ENCODE measurements at regions not wholly inside any gene's neighbourhood (a gene's known extent, or its start where the extent isn't known, plus 50 kb on each side); places are given as distances from the start of the nearest gene placed in this dataset.

- Histone ChIP-seq H3K27me3 (ENCODE audit: control insufficient read depth, insufficient read depth) (no peaks in the 10 kb centered on the region), H3K9me3 (ENCODE audit: control insufficient read depth, low read length) (no peaks in the 10 kb centered on the region), H3K4me3 (ENCODE audit: low read length) (no peak overlapping the region), H3K4me1 (ENCODE audit: control insufficient read depth, insufficient read depth, low read length) (peaks cover 2% of the 10 kb centered on the region), H3K27ac (ENCODE audit: low read length) (no peak overlapping the region)
- WGBS = 77% methylated on average over 8 of the region's 8 CpGs
- intact Hi-C loops (cut with DNase I) = no loop called here
- DNase-seq (no peak), ATAC-seq (no peak)
These were observed 84.8 kb downstream of the KLF4 start for GRCh38 chr9:107404736-107405135.

GRCh38 chr9:107404161-107404560, 85.4 kb downstream of the KLF4 start:
- Histone ChIP-seq H3K27me3 (ENCODE audit: control insufficient read depth, insufficient read depth) (no peaks in the 10 kb centered on the region), H3K4me1 (ENCODE audit: control insufficient read depth, insufficient read depth, low read length) (peaks cover 2% of the 10 kb centered on the region), H3K4me3 (ENCODE audit: low read length) (no peak overlapping the region), H3K27ac (ENCODE audit: low read length) (no peak overlapping the region), H3K9me3 (ENCODE audit: control insufficient read depth, low read length) (no peaks in the 10 kb centered on the region)
- ATAC-seq (peak; percentile 57 to 58), DNase-seq (no peak)
- 49% methylated on average over 2 of the region's 2 CpGs for WGBS
- intact Hi-C loops (cut with DNase I) = no loop called here

GRCh38 chr9:107397076-107398044, 92.2 kb downstream of the KLF4 start:
- intact Hi-C loops (cut with DNase I) = no loop called here
- no peak overlapping the region for H3K27ac ChIP-seq (ENCODE audit: low read length)
- 72% methylated on average over 12 of the region's 12 CpGs for WGBS
- H3K9me3 ChIP-seq (ENCODE audit: control insufficient read depth, low read length) = no peaks in the 10 kb centered on the region
- DNase-seq = no peak
- no peaks in the 10 kb centered on the region for H3K4me1 ChIP-seq (ENCODE audit: control insufficient read depth, insufficient read depth, low read length)
- H3K27me3 ChIP-seq (ENCODE audit: control insufficient read depth, insufficient read depth) = no peaks in the 10 kb centered on the region
- no peak overlapping the region for H3K4me3 ChIP-seq (ENCODE audit: low read length)
- no peak for ATAC-seq

GRCh38 chr9:107394264-107394663, 95.3 kb downstream of the KLF4 start:
- H3K27me3 ChIP-seq (ENCODE audit: control insufficient read depth, insufficient read depth) = no peaks in the 10 kb centered on the region
- intact Hi-C loops (cut with DNase I) = no loop called here
- H3K4me3 ChIP-seq (ENCODE audit: low read length) = no peak overlapping the region
- ATAC-seq (no peak), DNase-seq (no peak)
- 26% methylated on average over 5 of the region's 5 CpGs for WGBS
- H3K4me1 ChIP-seq (ENCODE audit: control insufficient read depth, insufficient read depth, low read length) = peaks cover 3% of the 10 kb centered on the region
- no peak overlapping the region for H3K27ac ChIP-seq (ENCODE audit: low read length)
- no peaks in the 10 kb centered on the region for H3K9me3 ChIP-seq (ENCODE audit: control insufficient read depth, low read length)

- no peak overlapping the region for H3K27ac ChIP-seq (ENCODE audit: low read length)
- ATAC-seq = no peak
- intact Hi-C loops (cut with DNase I) = no loop called here
These were observed 98.8 kb downstream of the KLF4 start for GRCh38 chr9:107390778-107391177.

GRCh38 chr9:107390279-107390678, 99.3 kb downstream of the KLF4 start:
- intact Hi-C loops (cut with DNase I) = no loop called here
- WGBS = 90% methylated on average over 8 of the region's 8 CpGs
- Histone ChIP-seq H3K27ac (ENCODE audit: low read length) (no peak overlapping the region), H3K4me3 (ENCODE audit: low read length) (no peak overlapping the region), H3K9me3 (ENCODE audit: control insufficient read depth, low read length) (no peaks in the 10 kb centered on the region), H3K27me3 (ENCODE audit: control insufficient read depth, insufficient read depth) (no peaks in the 10 kb centered on the region), H3K4me1 (ENCODE audit: control insufficient read depth, insufficient read depth, low read length) (peaks cover 8% of the 10 kb centered on the region)
- no peak for ATAC-seq
- no peak for DNase-seq

More at GRCh38 chr9:107390778-107391177, 98.8 kb downstream of the KLF4 start:
- Histone ChIP-seq H3K4me1 (ENCODE audit: control insufficient read depth, insufficient read depth, low read length) (peaks cover 8% of the 10 kb centered on the region), H3K4me3 (ENCODE audit: low read length) (no peak overlapping the region), H3K27me3 (ENCODE audit: control insufficient read depth, insufficient read depth) (no peaks in the 10 kb centered on the region), H3K9me3 (ENCODE audit: control insufficient read depth, low read length) (no peaks in the 10 kb centered on the region)
- 85% methylated on average over 4 of the region's 4 CpGs for WGBS
- DNase-seq = no peak

GRCh38 chr9:107389617-107390071, 99.9 kb downstream of the KLF4 start:
- Histone ChIP-seq H3K27ac (ENCODE audit: low read length) (no peak overlapping the region), H3K4me1 (ENCODE audit: control insufficient read depth, insufficient read depth, low read length) (peaks cover 8% of the 10 kb centered on the region), H3K27me3 (ENCODE audit: control insufficient read depth, insufficient read depth) (no peaks in the 10 kb centered on the region), H3K9me3 (ENCODE audit: control insufficient read depth, low read length) (no peaks in the 10 kb centered on the region), H3K4me3 (ENCODE audit: low read length) (no peak overlapping the region)
- WGBS = 69% methylated on average over 3 of the region's 3 CpGs
- intact Hi-C loops (cut with DNase I) = no loop called here
- DNase-seq (peak; percentile 43 to 77 (median 57)), ATAC-seq (peak; percentile 82 to 92)

- no peak for DNase-seq
- WGBS = 69% methylated on average over 4 of the region's 4 CpGs
- intact Hi-C loops (cut with DNase I) = no loop called here
- Histone ChIP-seq H3K4me1 (ENCODE audit: control insufficient read depth, insufficient read depth, low read length) (peaks cover 8% of the 10 kb centered on the region), H3K9me3 (ENCODE audit: control insufficient read depth, low read length) (no peaks in the 10 kb centered on the region), H3K27ac (ENCODE audit: low read length) (no peak overlapping the region), H3K4me3 (ENCODE audit: low read length) (no peak overlapping the region), H3K27me3 (ENCODE audit: control insufficient read depth, insufficient read depth) (no peaks in the 10 kb centered on the region)
- ATAC-seq = peak in 1 of 2 donors; percentile 31
These were observed 100.7 kb downstream of the KLF4 start for GRCh38 chr9:107388890-107389289.

- no peak for DNase-seq
- H3K27ac ChIP-seq (ENCODE audit: low read length) = no peak overlapping the region
These were observed 102.2 kb downstream of the KLF4 start for GRCh38 chr9:107387409-107387808.

GRCh38 chr9:107386396-107386795, 103.2 kb downstream of the KLF4 start:
- Histone ChIP-seq H3K4me3 (ENCODE audit: low read length) (no peak overlapping the region), H3K9me3 (ENCODE audit: control insufficient read depth, low read length) (no peaks in the 10 kb centered on the region), H3K27me3 (ENCODE audit: control insufficient read depth, insufficient read depth) (no peaks in the 10 kb centered on the region), H3K27ac (ENCODE audit: low read length) (no peak overlapping the region), H3K4me1 (ENCODE audit: control insufficient read depth, insufficient read depth, low read length) (peaks cover 8% of the 10 kb centered on the region)
- ATAC-seq (no peak), DNase-seq (no peak)
- intact Hi-C loops (cut with DNase I) = no loop called here
- WGBS = 80% methylated on average over 1 of the region's 1 CpG

More at GRCh38 chr9:107387409-107387808, 102.2 kb downstream of the KLF4 start:
- H3K4me1 ChIP-seq (ENCODE audit: control insufficient read depth, insufficient read depth, low read length) = peaks cover 8% of the 10 kb centered on the region
- no peaks in the 10 kb centered on the region for H3K9me3 ChIP-seq (ENCODE audit: control insufficient read depth, low read length)
- no peak overlapping the region for H3K4me3 ChIP-seq (ENCODE audit: low read length)
- no peaks in the 10 kb centered on the region for H3K27me3 ChIP-seq (ENCODE audit: control insufficient read depth, insufficient read depth)
- intact Hi-C loops (cut with DNase I) = no loop called here
- ATAC-seq = no peak
- 46% methylated on average over 3 of the region's 3 CpGs for WGBS
